GM18511 (cell line): ENCODE measurements at regions not wholly inside any gene's neighbourhood (a gene's known extent, or its start where the extent isn't known, plus 50 kb on each side); places are given as distances from the start of the nearest gene placed in this dataset.

Experiments used
- ATAC-seq: cut with Tn5 transposase; IDR thresholded peaks from one replicate; pipeline ENCODE4 v1.9.1; 2021; ENCODE audit warnings: mild to moderate bottlenecking, moderate library complexity; ENCODE audit not compliant: unreplicated experiment

DNA sequence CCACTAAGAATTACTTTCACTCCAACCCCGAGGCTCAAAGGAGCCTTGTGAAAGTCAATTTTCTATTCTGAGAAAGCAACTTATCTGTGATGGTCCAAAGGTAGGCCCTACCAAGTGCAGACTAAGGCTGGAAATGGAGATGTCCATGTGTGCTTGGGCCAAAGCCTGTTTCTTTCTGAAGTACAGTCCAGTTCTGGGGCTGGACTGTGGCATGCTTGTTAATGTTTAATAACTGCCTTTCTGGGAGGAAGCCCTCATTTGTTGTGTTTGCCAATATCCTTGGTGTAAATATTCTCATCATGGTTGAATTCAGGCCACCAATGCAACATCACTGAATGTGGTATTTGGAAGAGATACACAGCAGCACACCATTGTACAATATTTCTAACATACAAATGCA, 182.3 kb upstream of the BCL6 start:
- no peak for ATAC-seq

DNA sequence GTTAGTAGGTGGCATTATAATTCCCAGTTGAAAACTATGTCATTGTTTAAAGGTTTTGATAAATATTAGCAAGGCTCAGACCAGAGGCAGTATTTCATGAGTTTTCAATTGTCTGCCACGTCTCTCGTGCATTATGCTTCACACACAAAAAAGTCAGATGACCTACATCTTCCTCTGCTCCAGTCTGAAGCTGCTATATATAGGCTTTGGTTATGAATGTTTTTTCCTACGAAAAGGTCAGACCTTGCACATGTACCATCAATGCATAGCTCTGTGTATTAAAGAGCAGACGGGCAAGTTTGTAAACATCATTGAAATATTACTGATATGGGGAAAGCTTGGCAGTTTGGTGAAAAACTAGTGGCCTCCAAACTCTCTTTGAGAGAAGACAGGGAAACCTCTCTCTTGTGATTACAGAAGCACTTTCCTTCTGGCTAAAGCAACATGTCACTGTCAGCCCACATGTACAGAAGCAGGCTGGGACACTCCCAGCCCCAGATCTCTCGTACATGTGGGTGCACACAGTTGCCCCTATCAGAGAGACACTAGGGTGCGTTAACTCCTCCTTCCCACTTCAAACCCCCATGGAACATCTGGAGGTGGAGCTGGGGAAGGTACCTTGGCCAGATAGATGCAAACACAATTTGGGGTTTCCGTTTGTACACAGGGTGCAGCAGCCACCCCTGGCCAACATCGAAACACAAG, 184.0 kb upstream of the BCL6 start:
- no peak for ATAC-seq

DNA sequence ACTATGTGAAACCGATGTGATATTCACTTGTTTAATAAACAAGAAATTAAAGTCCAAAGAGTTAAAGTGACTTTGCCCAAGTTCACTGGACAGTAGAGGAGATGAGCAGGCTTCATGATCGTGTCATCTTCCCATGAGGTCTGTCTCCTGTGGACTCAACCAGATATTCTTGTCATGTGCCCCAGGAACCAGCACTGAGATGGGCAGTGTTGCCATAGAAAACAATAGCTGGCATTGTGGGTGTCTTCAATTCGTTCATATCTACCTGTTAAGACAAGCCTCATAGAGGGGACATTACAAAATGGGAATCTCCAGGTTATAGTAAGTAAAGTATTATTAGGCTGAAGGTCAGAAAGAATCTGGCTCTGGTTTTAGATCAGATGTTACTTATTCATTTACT, 184.8 kb upstream of the BCL6 start:
- ATAC-seq: no peak

DNA sequence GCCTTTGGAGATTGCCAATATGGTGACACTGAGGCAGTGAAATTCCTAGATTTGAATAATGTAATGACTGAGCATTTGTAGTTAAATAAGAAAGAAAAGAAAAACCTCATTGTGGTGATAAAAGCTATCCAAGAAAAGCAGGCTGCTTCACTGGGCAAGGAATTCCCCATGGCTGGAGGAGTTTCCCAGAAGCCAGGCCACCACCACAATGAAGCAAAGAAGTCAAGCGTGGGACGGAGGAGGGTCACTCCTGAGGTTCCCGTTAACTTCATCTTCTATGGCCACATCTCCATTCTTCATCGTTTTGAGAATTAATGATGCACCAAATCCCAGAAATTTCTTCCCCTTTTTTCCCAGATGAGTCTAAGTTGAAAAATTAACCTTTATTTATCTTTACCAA, 185.8 kb upstream of the BCL6 start:
- no peak for ATAC-seq

DNA sequence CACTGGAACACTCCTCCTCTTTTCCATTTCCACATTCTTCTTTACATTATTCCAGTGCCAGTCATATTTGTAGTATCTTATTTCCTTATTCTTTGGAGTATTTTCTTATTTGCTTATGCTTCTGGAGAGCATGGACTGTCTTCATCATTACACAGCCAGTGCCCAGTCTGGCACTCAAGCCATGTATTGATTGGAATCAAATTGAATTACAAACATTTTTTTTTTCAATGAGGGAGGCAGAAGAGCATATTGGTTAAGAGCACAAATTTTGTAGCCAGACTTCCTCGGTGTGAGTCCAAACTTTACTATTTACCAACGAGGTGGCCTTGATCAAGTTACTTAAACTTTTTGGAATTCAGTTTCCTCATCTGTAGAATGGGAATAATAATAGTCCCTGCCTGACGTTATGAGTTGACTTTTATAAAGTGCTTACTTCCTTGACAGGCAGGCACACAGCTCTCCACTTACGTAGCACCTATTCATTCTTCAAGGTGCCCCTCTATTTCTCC, 186.6 kb upstream of the BCL6 start:
- no peak for ATAC-seq

DNA sequence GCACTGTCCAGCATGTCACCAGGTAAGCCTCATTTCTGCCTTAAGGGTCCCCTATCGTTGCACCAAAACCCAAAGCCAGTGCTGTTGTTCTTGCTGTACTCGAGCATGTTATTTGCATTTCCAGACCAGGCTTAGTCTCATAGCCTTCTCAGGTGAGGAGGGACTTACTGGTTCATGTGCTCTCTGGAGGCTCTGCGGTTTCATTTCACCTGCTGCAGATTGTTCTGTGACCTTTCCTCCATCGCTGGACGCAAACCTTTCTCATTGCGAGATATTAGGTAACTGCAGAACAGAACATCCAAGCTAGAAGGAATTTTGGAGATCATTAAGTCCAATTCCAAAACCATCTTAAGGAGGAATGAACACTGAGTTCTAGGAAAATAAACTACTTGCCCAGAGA, 187.3 kb upstream of the BCL6 start:
- ATAC-seq: no peak

DNA sequence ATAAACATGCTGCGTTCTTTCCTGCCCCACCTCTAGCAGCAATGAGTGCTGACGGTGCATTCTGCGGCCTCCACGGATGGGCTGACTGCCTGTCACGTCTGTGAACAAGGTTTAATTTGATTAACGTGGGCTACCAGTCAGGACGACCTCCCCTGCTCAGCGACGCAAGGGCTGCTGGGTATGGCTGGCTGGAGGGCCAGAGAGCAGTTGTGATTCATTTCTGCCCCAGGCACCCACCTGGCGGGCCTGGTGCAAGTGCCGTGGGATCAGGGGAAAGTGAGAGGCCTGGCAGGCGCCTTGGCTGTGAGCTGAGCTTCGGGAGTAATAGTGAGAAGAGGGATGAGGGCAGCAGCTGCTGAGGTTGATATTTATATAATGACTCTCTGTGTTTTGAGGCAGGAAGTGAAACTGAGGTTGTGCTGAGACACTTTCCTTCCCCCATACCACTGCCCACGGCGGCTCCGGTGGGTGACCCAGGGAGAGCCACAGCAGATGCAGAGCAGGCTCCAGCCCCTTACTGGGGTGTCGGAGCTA, 190.4 kb upstream of the BCL6 start:
- ATAC-seq: peak; percentile 99

DNA sequence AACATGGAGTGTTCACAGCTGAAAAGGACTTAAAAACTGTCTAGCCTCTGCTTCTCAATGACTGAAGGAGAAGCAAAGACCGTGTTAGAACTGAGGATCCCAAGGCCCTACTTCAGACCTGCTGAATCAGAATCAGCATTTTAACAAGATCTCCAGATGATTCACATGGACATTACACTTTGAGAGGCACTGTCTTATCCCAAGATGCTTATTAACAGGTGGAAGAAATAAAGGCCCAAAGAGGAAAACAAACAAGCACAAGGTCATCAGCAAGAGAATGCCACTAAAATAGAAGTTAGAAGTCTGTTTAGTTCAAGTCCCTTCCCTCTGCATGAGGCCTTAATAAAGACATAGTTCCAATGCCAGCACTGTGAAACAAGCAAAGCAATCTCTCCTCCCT, 191.4 kb upstream of the BCL6 start:
- ATAC-seq: no peak

DNA sequence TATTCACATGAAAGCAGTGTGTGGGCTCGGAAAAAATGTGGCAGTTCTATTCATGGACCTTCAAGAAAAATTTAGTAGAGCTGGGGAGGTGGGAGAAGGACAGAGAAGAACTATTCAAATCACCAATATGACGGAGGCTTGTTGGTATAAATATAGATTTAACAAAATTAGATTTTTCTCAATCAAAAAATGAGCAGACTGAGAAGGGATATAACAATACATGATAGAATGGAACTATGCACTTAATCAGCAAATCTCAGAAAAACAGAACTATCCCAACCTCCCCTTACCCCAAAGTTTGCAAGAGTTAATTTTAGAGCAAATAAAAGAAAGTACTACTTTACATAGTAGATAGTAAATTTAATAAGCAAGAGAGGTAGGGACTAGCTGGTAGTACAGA, 194.6 kb upstream of the BCL6 start:
- no peak for ATAC-seq

DNA sequence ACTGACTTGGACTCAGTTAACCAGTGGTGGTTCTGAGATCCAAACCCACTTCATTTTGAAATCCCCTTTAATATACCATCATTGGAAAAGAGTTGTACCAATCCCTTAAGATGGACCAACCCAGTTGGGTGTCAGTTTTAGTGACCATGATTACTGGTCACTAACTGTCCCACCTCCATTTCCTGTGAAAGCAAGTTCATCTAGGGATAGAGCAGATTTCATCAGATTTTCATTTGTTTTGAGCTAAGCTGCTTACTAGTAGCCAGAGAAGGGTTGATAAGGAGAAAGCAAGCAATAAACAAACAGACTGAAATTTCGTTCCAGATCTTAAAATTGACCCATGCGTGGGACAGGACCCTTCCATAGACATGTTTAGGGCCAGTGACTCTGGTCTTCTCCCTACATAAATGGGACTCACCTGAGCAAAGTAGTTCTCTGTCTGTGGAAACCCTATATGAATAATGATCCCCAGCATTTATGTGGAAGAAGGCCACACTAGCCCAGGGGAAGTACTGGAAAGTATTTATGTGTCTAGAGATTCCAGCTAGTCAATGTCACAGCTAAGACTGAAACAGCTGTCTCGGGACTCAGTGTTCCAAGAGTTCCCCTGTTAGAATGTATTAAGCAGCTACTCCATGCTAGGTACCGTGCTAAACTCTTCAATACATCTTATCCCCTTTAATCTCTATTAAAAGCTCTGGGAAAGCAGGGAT, 196.0 kb upstream of the BCL6 start:
- ATAC-seq: no peak

DNA sequence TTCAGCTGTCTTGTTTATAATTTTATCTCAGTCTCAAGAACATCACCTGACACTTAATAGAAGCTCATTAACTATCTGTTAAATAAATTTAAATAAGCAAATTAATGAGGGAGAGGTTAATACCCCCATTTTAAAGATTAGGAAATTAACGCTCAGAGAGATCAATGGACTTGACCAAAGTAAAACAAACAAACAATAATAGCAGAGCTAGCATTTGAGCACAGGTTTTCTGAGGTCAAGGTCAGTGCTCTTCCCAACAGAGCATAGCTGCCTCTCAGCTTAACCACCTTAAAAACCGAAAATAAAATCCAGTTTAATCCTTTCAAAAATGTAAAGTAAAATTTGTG, 196.6 kb upstream of the BCL6 start:
- ATAC-seq: no peak

DNA sequence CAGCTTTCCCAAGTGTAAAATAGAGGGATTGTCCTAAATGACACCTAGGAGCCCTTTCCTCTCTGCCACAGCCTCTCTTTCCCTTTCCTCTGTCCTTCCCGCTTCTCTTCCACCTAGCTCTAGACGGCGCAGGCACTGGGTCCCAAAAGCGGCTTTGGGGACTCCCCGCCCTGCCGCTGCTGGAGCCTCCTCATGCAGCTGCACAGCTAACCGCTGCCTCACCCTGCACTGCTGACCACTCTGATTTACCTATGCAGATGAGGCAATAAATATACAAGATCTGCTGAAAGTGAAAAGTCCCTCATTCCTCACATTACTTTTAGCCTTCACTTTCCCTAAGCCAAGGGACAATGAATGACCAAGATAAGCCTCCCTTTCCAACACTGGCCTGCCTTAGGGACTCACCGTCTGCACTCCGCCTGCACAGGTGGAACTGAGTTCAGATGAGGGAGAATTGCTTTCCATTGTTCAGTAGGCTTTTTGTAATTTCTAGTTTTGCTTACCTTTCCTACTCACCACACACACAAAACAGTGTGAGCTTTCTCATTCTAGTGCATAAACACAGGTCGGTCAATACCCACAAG, 197.5 kb upstream of the BCL6 start:
- peak; percentile 70 for ATAC-seq

DNA sequence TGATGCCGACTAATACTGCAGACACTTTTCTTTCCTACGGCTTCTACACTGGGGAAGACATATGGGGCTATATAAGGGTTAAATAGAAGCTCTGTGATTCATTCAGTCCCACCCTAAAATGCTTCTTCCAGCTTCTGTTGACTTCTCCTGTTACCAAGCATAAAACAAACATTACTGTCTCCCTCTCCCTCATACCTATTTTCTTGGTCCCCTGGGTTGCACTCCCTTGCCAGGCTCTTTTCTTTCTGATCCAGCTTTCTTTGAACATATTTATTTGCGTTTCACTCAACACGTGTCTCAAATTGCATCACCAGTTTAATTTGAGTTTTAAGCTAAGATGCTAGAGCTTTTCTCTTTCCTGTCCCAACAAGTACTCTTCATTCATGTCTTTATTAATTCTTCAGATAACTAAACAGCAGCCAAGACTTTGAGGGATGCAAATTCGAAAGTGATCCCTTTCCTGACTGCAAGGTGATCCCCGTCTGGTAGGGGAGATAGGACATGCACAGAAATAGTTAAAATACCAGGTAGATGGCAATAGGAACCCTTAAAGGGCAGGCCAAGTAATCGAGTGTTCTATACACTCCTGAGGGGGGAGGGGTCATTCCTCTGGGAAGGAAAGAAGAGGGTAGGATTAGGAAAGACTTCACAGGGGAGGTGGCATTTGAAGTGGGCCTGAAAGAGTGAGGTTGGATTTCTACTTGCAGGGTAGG, 198.6 kb upstream of the BCL6 start:
- ATAC-seq: no peak

DNA sequence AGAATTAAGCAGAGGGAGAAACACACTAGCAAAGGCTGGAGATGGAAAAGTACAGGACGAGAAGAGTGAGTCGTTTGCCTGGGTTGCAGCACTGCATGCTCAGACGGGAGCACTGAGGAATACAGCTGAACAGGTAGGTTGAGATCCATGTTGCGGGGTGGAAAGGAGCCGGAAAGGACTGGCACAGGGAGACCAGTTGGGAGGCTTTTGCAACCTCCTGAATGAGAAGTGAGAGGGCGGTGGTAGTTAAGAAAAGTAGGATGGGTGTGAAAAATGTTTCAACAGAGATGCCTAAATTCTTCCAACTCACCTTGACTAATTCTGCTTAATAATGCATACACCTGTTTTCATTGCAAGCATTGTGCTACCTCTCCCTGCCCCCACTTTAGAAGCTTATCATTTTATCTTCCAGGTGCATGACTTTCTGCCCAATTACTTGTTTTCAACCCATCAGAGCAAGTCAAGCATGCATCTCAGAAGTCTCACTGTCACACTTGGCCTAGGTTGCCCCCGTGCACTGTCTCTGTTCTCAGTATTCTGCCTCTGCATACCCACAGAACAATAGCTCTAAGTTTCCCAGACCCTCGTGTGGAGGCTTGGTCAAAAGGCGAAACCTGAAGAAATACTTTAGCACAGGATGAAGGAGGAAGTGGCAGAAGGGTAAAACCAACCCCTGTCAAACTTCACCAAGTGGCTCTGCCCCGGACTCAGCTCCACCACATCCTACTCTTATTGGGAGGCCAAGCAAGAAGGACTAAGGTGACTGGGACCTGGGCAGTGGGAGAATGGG, 199.3 kb upstream of the BCL6 start:
- no peak for ATAC-seq

DNA sequence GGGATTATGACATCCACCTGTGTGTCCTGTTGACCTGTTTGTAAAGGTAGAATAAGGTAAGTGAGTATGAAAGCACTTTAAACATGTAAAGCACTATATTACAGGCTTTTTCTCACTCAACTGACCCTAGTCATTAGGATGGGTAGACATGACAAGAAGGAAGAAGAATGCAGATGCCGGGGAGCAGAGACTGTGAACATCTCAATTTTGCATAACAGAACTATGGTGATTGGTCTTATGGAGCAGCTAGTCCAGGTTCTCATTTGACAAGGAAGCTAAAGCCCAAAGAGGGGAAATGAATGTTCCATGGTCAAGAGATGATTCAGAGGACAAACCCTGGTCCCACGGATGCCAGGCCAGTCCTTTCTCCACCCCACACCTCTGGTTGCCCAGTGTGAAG, 200.1 kb upstream of the BCL6 start:
- no peak for ATAC-seq

DNA sequence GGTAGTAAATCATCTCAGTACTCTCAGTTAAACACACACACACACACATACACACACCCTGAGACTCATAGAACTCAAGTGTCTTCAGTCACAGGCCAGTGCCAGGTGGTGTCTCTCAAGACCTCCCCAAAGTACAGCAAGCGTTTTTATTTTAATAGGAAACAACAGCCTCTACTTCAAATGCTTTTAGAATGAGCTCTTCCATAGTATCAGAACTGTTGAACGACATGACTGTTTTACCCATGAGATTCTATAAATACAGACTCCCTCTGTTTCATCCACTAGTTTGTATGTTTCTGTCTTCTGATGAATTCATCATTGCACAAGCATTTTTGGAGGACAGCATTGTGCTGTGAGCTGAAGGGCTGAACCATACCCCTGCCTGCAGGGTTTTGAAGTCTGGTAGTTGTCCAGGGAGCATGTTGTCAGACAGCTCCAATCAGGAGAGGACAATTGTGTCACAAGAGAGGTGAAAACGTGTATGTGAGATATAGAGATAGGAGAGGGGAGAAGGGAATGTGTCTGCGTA, 201.0 kb upstream of the BCL6 start:
- no peak for ATAC-seq

DNA sequence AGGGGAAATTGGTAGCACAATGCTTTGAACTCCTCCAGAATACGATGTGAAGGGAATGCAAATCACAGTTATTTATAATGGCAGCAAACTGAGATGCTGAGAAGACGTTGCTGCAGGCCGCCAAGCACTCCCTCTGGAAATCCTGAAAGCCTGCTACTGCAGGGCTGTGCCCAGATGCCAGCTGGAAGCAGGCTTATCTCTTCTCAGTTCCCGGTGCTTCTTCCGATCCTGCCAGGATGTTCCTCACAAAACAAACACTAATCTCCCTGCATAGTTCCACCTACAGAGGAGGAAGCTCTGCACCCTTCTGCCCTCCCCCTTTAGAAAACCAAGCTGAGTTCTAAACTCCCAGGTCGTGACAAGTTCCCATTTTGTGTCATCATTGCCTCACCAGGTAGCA, 201.7 kb upstream of the BCL6 start:
- no peak for ATAC-seq

DNA sequence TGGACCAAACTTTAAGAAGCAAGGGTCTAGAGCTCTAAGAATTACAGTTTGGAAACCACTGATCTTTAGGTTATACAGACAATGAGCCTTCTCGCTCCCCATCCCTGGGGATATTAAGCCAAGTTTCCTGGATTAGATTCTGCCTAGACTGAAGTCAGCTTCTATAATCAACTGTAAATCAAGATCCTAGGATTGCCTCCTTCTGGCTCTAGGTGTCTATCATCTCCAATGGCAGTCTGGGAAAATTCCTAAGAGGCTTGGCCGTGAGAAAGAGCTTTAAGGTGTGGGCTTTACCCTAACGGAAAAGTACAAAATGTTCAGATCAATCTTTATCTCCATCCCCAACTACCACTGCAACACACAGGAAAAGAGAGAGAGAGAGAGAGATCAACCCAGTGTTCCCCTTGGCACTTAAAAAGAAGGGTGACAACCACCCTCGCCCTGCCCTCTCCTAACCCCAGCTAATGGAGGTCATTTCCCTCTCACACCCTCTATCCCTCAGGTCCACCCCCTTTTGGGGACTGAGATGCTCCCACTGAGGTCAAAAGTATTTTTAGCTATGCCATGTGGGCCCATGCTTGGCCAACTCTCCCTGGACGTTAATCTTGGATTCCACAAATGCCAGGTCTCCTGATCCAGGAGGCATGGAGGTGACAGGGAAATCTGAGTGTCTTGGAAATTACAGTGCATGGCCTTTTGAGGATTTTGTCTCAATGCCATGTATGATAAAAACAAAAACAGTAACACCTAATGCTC, 202.8 kb upstream of the BCL6 start:
- ATAC-seq: no peak

DNA sequence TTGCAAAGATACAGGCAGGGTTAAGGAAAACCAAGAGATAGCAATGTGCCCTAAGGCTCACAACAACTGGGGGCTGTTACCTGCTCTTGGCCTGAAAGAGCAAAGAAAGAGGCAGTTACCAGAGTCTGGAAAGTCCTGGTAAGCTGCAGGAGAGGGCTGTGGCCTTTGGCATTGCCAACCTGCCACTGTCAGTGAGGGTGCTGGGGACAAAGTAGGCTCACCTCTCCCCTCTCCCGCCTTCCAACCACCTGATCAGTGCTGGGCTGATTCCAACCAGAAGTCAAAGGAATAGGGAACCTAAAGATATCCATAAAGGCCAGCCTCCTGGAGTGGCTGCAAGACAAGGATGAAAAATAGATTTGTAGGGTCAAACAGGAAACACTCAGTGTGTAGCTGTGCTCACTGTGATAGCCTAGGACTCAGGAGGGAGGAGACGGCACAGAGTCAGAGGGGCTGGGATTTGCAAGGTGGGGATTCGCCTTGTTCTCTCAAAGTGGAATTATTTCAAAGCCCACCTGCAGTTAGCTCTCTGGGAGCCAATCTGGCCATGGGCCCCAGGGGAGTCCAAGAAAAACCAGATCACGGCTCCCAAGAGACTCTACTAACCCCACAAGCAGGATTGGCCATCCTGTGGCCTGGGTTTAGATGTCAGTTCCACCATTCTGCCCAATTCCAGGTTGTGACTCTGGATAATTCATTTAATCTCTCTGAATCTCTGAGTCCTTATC, 204.0 kb upstream of the BCL6 start:
- ATAC-seq: no peak
